Esophagus squamous epithelium (tissue), 5 donors: ENCODE measurements at regions not wholly inside any gene's neighbourhood (a gene's known extent, or its start where the extent isn't known, plus 50 kb on each side); places are given as distances from the start of the nearest gene placed in this dataset.

Source experiments
- DNase-seq: peaks from one replicate; lab custom pipeline; 2025; lab: John Stamatoyannopoulos, UW
- H3K27ac ChIP-seq, 4 donors: fragments of 200-600 bp; sonication (generic); one replicate each; pipeline ENCODE4 v1.5.1; 2016 to 2019; ENCODE audit warnings: mild to moderate bottlenecking in 1 of 4
- H3K27me3 ChIP-seq, 4 donors: fragments of 200-600 bp; sonication (generic); 1 replicate in 3 of 4; 2 replicates in 1 of 4; pipeline versions ENCODE4 v1.5.1 to v1.6.0; 2017 to 2021; ENCODE audit warnings: antibody characterized with exemption in 1 of 4
- H3K36me3 ChIP-seq, 3 donors: fragments of 200-600 bp; sonication (generic); one replicate each; pipeline ENCODE4 v1.5.1; 2016 to 2019
- H3K4me1 ChIP-seq, 3 donors: fragments of 200-600 bp; sonication (generic); one replicate each; pipeline ENCODE4 v1.5.1; 2017 to 2019
- H3K4me3 ChIP-seq, 4 donors: fragments of 200-600 bp; sonication (generic); 1 replicate in 3 of 4; 2 replicates in 1 of 4; pipeline ENCODE4 v1.5.1; 2016 to 2019; ENCODE audit warnings: mild to moderate bottlenecking in 2 of 4, moderate library complexity in 1 of 4
- H3K9me3 ChIP-seq, 3 donors: fragments of 200-600 bp; sonication (generic); one replicate each; pipeline ENCODE4 v1.5.1; 2016 to 2019
- CTCF ChIP-seq, 6 experiments: fragments of 450-650 bp in 4 of 6; fragments of 200-600 bp in 2 of 6; sonication (generic) in 2 of 6; IDR thresholded peaks; one replicate each; pipeline ENCODE4 v1.5.1; 2016 to 2019; ENCODE audit warnings: antibody characterized with exemption in 6 of 6, mild to moderate bottlenecking in 4 of 6, moderate library complexity in 4 of 6
- POLR2A ChIP-seq, 4 donors: fragments of 450-650 bp; IDR thresholded peaks; one replicate each; pipeline ENCODE4 v1.6.1; 2017; ENCODE audit warnings: antibody characterized with exemption in 4 of 4, mild to moderate bottlenecking in 4 of 4, moderate library complexity in 3 of 4
- WGBS, 2 donors: methylation state at CpG; one replicate each; pipeline ENCODE4 v1.1.5; 2018; 5-methylcytosine and 5-hydroxymethylcytosine counted together
- intact Hi-C: fragments of 100-400 bp; cut with DNase I; formaldehyde crosslinking; loops from one replicate; pipeline ENCODE4 v1.15.0; 2022
- donor health status: DM: yes; HTN: yes; CAD: no.

- no peaks in the 10 kb centered on the region for H3K27me3 ChIP-seq
- H3K4me3 ChIP-seq = no peak overlapping the region
- 70 to 72% methylated on average over 7 of the region's 7 CpGs for WGBS, 2 donors
- DNase-seq = no peak
- no peaks in the 10 kb centered on the region for H3K4me1 ChIP-seq
- H3K36me3 ChIP-seq = no peaks in the 10 kb centered on the region
- intact Hi-C loops = no loop called here
- H3K27ac ChIP-seq = no peak overlapping the region
- H3K9me3 ChIP-seq = no peaks in the 10 kb centered on the region
- TF ChIP-seq POLR2A (IDR thresholded peaks at IDR 0.05) (no peak), CTCF (IDR thresholded peaks at IDR 0.05) (no peak)
These were observed 388.8 kb downstream of the THBS2 start for GRCh38 chr6:168864541-168865460.

DNA sequence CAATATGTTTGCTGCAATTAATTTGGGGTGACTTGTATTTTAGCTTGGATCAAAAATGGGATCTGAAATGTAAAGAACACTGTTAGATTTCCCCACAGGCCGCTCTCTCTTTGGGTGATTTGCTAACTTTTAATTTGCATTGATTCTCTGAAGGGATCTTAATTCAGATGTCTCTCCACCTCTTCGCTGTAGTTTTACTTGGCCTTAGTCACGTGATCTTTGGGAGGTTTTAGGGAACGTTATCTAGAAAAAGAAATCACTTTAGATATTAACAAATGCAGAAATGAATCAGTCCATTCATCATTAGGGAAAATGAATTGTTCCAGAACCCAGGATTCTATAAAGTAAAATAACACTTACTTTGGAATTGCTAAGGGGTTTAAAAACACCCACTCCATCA lies 390.2 kb downstream of the THBS2 start:
- intact Hi-C loops = no loop called here
- H3K27me3 ChIP-seq = no peaks in the 10 kb centered on the region

DNA sequence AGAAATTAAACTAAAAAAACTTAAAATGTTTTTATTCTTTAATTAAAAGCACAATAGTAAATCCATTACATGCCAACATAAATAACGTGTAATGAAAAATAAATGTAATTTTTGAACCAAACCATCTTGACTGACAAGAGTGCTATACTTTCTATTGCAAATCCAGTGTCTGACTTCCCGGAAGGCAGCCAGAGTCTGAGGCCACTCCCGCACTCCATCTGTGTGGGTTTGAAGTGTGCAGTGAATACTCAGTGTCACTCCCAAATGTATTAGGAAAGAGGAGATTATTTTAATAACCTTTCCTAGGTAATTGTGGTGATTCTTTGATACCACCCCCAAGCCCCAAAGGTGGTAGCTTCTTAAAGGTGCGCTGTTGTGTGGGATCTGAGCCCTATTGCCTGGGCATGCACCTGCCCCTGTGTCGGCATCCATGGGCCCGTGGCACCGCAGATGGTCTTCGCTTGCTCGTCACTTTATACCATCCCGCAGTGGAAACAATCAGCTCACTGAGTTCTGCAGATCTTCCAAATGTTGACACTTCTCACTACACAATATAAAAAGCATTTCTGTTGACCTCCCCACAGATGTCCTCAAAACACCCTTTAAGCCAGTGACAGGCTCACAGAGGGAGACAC lies 391.2 kb downstream of the THBS2 start:
- intact Hi-C loops = no loop called here
- WGBS, 2 donors = 89 to 94% methylated on average over 10 of the region's 10 CpGs
- Histone ChIP-seq H3K36me3 (no peaks in the 10 kb centered on the region), H3K4me1 (no peaks in the 10 kb centered on the region), H3K27me3 (no peaks in the 10 kb centered on the region), H3K27ac (no peak overlapping the region), H3K9me3 (no peaks in the 10 kb centered on the region), H3K4me3 (no peak overlapping the region)
- TF ChIP-seq CTCF (IDR thresholded peaks at IDR 0.05) (no peak), POLR2A (IDR thresholded peaks at IDR 0.05) (no peak)
- DNase-seq = no peak

More for the DNA sequence above, 390.2 kb downstream of the THBS2 start:
- Histone ChIP-seq H3K4me3 (no peak overlapping the region), H3K4me1 (no peaks in the 10 kb centered on the region), H3K36me3 (no peaks in the 10 kb centered on the region), H3K9me3 (no peaks in the 10 kb centered on the region), H3K27ac (no peak overlapping the region)
- no peak for TF ChIP-seq POLR2A (IDR thresholded peaks at IDR 0.05)
- TF ChIP-seq CTCF (IDR thresholded peaks at IDR 0.05) = no peak
- 67 to 82% methylated on average over 4 of the region's 4 CpGs for WGBS, 2 donors
- no peak for DNase-seq

GRCh38 chr6:168860987-168861386 lies 392.7 kb downstream of the THBS2 start:
- intact Hi-C loops = no loop called here
- WGBS, 2 donors = 90 to 91% methylated on average over 22 to 26 of the region's 26 CpGs
- Histone ChIP-seq H3K27ac (no peak overlapping the region), H3K36me3 (no peaks in the 10 kb centered on the region), H3K9me3 (no peaks in the 10 kb centered on the region), H3K4me3 (no peak overlapping the region), H3K27me3 (no peaks in the 10 kb centered on the region), H3K4me1 (no peaks in the 10 kb centered on the region)
- no peak for DNase-seq
- TF ChIP-seq POLR2A (IDR thresholded peaks at IDR 0.05) (no peak), CTCF (IDR thresholded peaks at IDR 0.05) (no peak)

- Histone ChIP-seq H3K9me3 (no peaks in the 10 kb centered on the region), H3K36me3 (no peaks in the 10 kb centered on the region), H3K27ac (no peak overlapping the region), H3K27me3 (no peaks in the 10 kb centered on the region), H3K4me3 (no peak overlapping the region), H3K4me1 (no peaks in the 10 kb centered on the region)
- intact Hi-C loops = no loop called here
- 91 to 92% methylated on average over 10 to 16 of the region's 16 CpGs for WGBS, 2 donors
- DNase-seq = no peak
- no peak for TF ChIP-seq CTCF (IDR thresholded peaks at IDR 0.05)
- no peak for TF ChIP-seq POLR2A (IDR thresholded peaks at IDR 0.05)
These were observed 393.3 kb downstream of the THBS2 start for GRCh38 chr6:168860341-168860740.
